Lower lobe of right lung (tissue), 2 donors: ENCODE measurements at regions not wholly inside any gene's neighbourhood (a gene's known extent, or its start where the extent isn't known, plus 50 kb on each side); places are given as distances from the start of the nearest gene placed in this dataset.

Experiments
- ATAC-seq, 2 donors: fragments of 200-7000 bp; cut with Tn5 transposase; one replicate each; pipeline ENCODE4 v1.9.1; 2020 to 2022; ENCODE audit warnings: mild to moderate bottlenecking in 2 of 2, moderate library complexity in 2 of 2
- DNase-seq: peaks from one replicate; pipeline ENCODE4 v3.0.0-alpha.2; 2020
- H3K27ac ChIP-seq: fragments of 200-600 bp; one replicate; pipeline ENCODE4 v1.8.0; 2022
- H3K27me3 ChIP-seq: fragments of 200-600 bp; one replicate; pipeline ENCODE4 v1.8.0; 2022; ENCODE audit warnings: low read depth
- H3K36me3 ChIP-seq: fragments of 200-600 bp; one replicate; pipeline ENCODE4 v1.8.0; 2022; ENCODE audit warnings: mild to moderate bottlenecking
- H3K4me1 ChIP-seq: fragments of 200-600 bp; one replicate; pipeline ENCODE4 v1.8.0; 2022
- H3K4me3 ChIP-seq: fragments of 200-600 bp; one replicate; pipeline ENCODE4 v1.8.0; 2022; ENCODE audit warnings: mild to moderate bottlenecking
- H3K9me3 ChIP-seq: fragments of 200-600 bp; one replicate; pipeline ENCODE4 v1.8.0; 2022
- CTCF ChIP-seq: fragments of 200-600 bp; IDR thresholded peaks from one replicate; pipeline ENCODE4 v1.8.0; 2022; ENCODE audit warnings: antibody characterized with exemption, mild to moderate bottlenecking
- intact Hi-C: fragments of 100-400 bp; cut with DNase I; formaldehyde crosslinking; loops from one replicate; pipeline ENCODE4 v1.11.0; 2022
- donor health status: DM: no; HTN: yes; CAD: no; lungs with severe emphysema.

DNA sequence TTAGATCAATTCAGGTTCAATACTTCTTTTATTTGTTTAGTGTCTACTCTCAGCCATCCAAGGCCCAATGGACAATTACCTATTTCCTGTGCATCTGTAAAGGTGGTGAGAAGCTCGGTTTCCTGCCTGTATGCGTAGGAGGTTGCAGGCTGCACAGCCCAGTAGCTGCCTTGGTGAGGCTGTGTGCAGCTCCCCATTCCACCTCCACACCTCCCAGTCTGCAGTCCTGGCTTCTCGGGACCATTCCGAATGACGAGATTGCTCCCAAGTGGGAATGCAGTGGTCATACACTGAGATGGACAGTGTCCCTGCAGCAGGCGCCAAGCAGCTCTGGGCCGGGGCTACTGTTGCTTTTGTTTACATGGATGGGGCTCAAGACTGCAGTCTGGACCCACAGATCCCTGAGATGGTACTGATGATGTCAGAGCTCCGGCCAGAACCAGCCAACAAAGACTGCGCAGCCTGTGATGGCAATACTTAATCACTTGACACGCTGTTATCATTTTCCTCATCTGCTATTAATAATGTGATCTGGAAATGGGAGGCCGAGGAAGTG, 206.1 kb upstream of the IRX1 start:
- H3K36me3 ChIP-seq, result no peaks in the 10 kb centered on the region
- H3K4me3 ChIP-seq, result no peak overlapping the region
- DNase-seq (no peak), ATAC-seq (no peak)
- H3K27ac ChIP-seq, result no peak overlapping the region
- intact Hi-C loops, result no loop called here
- no peaks in the 10 kb centered on the region for H3K4me1 ChIP-seq
- H3K9me3 ChIP-seq, result no peaks in the 10 kb centered on the region
- no peak for TF ChIP-seq CTCF
- H3K27me3 ChIP-seq, result no peaks in the 10 kb centered on the region

DNA sequence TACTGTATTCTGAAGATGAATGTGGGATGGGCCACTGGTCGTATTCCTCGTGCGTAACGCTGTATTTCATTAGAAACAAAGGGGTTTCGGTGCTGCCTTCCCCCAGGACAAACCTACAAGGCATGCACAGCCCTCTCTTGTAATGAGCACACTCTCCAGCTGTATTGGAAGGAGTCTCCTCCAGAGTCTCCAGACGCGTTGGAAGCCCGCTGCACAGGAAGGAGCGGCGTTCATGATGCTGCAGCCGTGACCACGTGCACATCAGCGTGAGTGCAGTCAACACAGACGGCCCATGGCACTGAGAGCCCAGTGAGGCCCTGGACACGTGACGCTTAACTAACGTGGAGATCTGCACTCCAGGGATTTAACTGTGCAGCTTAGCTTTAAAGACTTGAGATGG, 209.0 kb upstream of the IRX1 start:
- Histone ChIP-seq H3K4me1 (no peaks in the 10 kb centered on the region), H3K36me3 (no peaks in the 10 kb centered on the region), H3K27ac (no peak overlapping the region), H3K4me3 (no peak overlapping the region), H3K27me3 (no peaks in the 10 kb centered on the region), H3K9me3 (no peaks in the 10 kb centered on the region)
- TF ChIP-seq CTCF, result no peak
- ATAC-seq (no peak), DNase-seq (no peak)
- intact Hi-C loops, result no loop called here

- no peaks in the 10 kb centered on the region for H3K27me3 ChIP-seq
- no peak for ATAC-seq
Measured at GRCh38 chr5:3385991-3386519, 209.6 kb upstream of the IRX1 start.

DNA sequence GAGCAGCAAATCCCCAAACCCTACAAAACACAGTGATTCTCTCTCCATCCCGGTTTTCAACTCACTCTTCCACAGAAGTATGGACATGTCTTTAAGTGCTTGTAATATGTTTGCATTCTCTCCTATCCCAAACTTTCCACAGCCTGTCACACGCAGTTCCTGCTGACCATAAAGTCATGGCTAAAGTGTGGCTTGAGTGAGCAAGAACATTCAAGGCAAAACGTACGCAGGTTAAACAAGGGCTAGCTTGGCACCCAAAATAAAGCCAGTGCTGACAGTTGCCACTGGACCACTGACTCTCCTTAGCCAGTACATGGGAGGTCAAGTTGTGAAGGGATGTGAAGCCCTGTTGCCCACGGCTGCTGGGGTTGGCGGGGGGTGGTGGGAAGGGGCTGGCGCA, 211.1 kb upstream of the IRX1 start:
- Histone ChIP-seq H3K4me1 (no peaks in the 10 kb centered on the region), H3K27ac (no peak overlapping the region), H3K4me3 (no peak overlapping the region), H3K9me3 (no peaks in the 10 kb centered on the region), H3K27me3 (no peaks in the 10 kb centered on the region), H3K36me3 (no peaks in the 10 kb centered on the region)
- DNase-seq, result no peak
- intact Hi-C loops, result no loop called here
- no peak for TF ChIP-seq CTCF
- ATAC-seq, result no peak

More at GRCh38 chr5:3385991-3386519, 209.6 kb upstream of the IRX1 start:
- intact Hi-C loops, result no loop called here
- Histone ChIP-seq H3K4me3 (no peak overlapping the region), H3K4me1 (no peaks in the 10 kb centered on the region), H3K27ac (no peak overlapping the region), H3K9me3 (no peaks in the 10 kb centered on the region), H3K36me3 (no peaks in the 10 kb centered on the region)
- DNase-seq, result no peak
- no peak for TF ChIP-seq CTCF

DNA sequence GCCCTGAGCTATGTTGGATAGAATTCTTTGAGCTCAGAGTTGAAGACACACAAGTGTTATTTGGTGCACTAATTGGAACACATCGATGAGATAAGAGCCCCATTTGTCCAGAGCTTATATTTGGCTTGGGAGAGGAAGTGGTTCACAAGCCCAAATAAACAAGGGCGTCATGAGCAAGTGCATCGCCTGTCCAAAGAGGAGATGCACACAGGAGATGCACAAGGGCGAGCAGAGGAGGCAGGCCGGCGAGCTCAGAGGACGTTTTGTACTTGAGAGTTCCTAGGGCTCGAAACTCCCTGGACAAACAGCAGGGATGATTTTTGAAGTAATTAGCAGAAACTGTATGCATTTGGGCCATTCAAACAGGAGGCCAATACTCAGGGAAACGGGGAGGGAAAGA, 212.8 kb upstream of the IRX1 start:
- no peaks in the 10 kb centered on the region for H3K36me3 ChIP-seq
- no peak overlapping the region for H3K27ac ChIP-seq
- H3K4me1 ChIP-seq, result no peaks in the 10 kb centered on the region
- no peak for ATAC-seq
- H3K27me3 ChIP-seq, result no peaks in the 10 kb centered on the region
- intact Hi-C loops, result no loop called here
- no peak for DNase-seq
- no peaks in the 10 kb centered on the region for H3K9me3 ChIP-seq
- no peak for TF ChIP-seq CTCF
- H3K4me3 ChIP-seq, result no peak overlapping the region
